ENCODE measurements at regions not wholly inside any gene's neighbourhood (a gene's known extent, or its start where the extent isn't known, plus 50 kb on each side); places are given as distances from the start of the nearest gene placed in this dataset.

DNA sequence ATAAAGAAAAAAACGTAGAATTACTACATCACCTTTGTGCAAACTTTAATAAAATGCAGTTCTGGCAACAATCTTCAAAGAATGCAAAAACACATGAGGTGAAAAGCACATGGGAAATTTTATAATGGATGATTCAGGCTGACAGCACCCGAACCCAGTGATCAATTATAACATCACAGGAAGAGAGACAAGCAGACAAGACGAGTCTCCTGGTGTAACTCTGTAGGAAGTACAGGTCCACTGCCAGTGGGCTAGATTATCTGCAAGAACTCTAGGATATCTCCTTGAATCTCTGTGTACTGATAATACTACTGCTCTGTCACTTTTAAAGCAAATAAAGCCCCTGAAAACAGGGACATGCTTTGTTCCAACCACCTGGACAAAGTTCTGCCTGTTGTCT is 58.9 kb upstream of the NXF3 start:
- DNase-seq, result no peak
- no peak overlapping the region for H3K27ac ChIP-seq
- no peak overlapping the region for H3K4me3 ChIP-seq
- H3K27me3 ChIP-seq, result no peaks in the 10 kb centered on the region
- intact Hi-C loops (cut with DNase I; ENCODE audit: low total_unique reads), result no loop called here
- H3K4me1 ChIP-seq, result no peaks in the 10 kb centered on the region
- no peaks in the 10 kb centered on the region for H3K36me3 ChIP-seq (ENCODE audit: low read depth, missing control alignments)
- no peaks in the 10 kb centered on the region for H3K9me3 ChIP-seq
- 47 to 62% methylated on average over 3 of the region's 3 CpGs for WGBS, 2 donors
- TF ChIP-seq POLR2A (IDR thresholded peaks at IDR 0.05), result no peak
- TF ChIP-seq, protein P1, sequence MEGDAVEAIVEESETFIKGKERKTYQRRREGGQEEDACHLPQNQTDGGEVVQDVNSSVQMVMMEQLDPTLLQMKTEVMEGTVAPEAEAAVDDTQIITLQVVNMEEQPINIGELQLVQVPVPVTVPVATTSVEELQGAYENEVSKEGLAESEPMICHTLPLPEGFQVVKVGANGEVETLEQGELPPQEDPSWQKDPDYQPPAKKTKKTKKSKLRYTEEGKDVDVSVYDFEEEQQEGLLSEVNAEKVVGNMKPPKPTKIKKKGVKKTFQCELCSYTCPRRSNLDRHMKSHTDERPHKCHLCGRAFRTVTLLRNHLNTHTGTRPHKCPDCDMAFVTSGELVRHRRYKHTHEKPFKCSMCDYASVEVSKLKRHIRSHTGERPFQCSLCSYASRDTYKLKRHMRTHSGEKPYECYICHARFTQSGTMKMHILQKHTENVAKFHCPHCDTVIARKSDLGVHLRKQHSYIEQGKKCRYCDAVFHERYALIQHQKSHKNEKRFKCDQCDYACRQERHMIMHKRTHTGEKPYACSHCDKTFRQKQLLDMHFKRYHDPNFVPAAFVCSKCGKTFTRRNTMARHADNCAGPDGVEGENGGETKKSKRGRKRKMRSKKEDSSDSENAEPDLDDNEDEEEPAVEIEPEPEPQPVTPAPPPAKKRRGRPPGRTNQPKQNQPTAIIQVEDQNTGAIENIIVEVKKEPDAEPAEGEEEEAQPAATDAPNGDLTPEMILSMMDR (IDR thresholded peaks at IDR 0.05), result no peak

DNA sequence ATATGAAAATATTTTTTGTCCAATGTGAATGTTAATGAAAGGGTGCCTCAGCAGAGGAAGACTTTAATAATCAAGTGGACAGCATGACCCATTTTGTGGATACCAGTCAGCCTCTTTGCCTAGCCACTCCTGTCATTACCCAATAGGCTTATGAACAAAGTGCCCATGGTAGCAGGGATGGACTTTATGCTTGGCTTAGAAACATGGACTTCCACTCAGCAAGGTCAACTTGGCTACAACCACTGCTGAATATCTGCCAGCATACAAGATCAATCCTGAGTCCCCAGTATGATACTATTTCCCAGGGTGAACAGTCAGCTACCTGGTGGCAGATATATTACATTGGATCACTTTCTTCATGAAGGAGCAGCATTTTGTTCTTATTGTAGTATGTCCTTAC is 56.7 kb upstream of the NXF3 start:
- no peak for DNase-seq
- intact Hi-C loops (cut with DNase I; ENCODE audit: low total_unique reads), result no loop called here
- Histone ChIP-seq H3K27ac (no peak overlapping the region), H3K9me3 (no peaks in the 10 kb centered on the region), H3K36me3 (ENCODE audit: low read depth, missing control alignments) (no peaks in the 10 kb centered on the region), H3K4me3 (no peak overlapping the region), H3K4me1 (no peaks in the 10 kb centered on the region), H3K27me3 (no peaks in the 10 kb centered on the region)
- TF ChIP-seq, protein P1 (IDR thresholded peaks at IDR 0.05), result no peak
- TF ChIP-seq POLR2A (IDR thresholded peaks at IDR 0.05), result no peak

DNA sequence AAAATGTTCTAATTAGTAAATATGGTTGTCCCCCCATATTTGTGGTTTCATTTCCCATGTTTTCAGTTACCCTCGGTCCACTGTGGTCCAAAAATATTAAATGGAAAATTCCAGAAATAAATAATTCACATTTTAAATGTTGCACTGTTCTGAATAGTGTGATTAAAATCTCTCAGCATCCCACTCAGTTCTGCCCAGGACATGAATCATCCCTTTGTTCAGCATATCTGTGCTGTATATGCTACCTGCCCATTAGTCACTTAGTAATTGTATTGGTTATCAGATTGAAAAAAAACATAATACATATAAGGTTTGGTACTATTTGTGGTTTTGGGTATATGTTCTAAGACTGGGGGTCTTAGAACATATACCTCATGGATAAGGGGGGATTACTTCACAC is 55.1 kb upstream of the NXF3 start:
- Histone ChIP-seq H3K4me1 (no peaks in the 10 kb centered on the region), H3K27me3 (no peaks in the 10 kb centered on the region), H3K9me3 (no peaks in the 10 kb centered on the region), H3K4me3 (no peak overlapping the region), H3K27ac (no peak overlapping the region), H3K36me3 (ENCODE audit: low read depth, missing control alignments) (no peaks in the 10 kb centered on the region)
- intact Hi-C loops (cut with DNase I; ENCODE audit: low total_unique reads), result no loop called here
- 42 to 76% methylated on average over 1 of the region's 1 CpG for WGBS, 2 donors
- no peak for DNase-seq
- TF ChIP-seq POLR2A (IDR thresholded peaks at IDR 0.05), result no peak
- TF ChIP-seq, protein P1 (IDR thresholded peaks at IDR 0.05), result no peak
